ENCODE measurements at regions not wholly inside any gene's neighbourhood (a gene's known extent, or its start where the extent isn't known, plus 50 kb on each side); places are given as distances from the start of the nearest gene placed in this dataset.

DNA sequence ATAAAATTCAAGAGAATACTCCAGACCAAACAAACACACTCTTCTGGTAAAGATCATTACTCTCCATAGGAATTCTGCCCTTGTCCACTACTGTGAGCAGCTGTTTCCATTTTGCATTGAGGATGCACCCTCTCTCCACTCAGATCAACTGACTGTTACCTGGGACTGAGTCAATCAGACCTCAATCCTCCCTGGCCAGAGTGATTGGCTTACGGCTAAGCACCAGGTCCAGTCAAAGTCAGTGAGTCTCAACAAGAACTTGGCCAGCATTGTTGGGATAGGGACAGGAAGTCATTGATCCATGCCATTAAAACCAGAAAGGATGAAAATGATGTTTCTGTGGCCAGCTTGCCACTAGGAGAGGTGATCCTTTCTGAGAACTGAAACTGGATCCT lies 79.7 kb downstream of the WNT5A start:
- TF ChIP-seq, protein P1, sequence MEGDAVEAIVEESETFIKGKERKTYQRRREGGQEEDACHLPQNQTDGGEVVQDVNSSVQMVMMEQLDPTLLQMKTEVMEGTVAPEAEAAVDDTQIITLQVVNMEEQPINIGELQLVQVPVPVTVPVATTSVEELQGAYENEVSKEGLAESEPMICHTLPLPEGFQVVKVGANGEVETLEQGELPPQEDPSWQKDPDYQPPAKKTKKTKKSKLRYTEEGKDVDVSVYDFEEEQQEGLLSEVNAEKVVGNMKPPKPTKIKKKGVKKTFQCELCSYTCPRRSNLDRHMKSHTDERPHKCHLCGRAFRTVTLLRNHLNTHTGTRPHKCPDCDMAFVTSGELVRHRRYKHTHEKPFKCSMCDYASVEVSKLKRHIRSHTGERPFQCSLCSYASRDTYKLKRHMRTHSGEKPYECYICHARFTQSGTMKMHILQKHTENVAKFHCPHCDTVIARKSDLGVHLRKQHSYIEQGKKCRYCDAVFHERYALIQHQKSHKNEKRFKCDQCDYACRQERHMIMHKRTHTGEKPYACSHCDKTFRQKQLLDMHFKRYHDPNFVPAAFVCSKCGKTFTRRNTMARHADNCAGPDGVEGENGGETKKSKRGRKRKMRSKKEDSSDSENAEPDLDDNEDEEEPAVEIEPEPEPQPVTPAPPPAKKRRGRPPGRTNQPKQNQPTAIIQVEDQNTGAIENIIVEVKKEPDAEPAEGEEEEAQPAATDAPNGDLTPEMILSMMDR (IDR thresholded peaks at IDR 0.05), result no peak
- TF ChIP-seq POLR2A (IDR thresholded peaks at IDR 0.05), result no peak
